GM12878 (cell line): ENCODE measurements at regions not wholly inside any gene's neighbourhood (a gene's known extent, or its start where the extent isn't known, plus 50 kb on each side); places are given as distances from the start of the nearest gene placed in this dataset.

Experiments used
- CBFB ChIP-seq: IDR thresholded peaks from 2 replicates; pipeline ENCODE4 v1.6.1; 2016; ENCODE audit warnings: antibody characterized with exemption, low read depth
- EP300 ChIP-seq, 2 experiments: fragments of 150-350 bp in 1 of 2; IDR thresholded peaks; 2 replicates each; pipeline ENCODE4 v1.6.1; 2011 to 2012; ENCODE audit warnings: low read depth in 2 of 2, low read length in 2 of 2, borderline replicate concordance in 1 of 2, improper control_type of control experiment in 1 of 2, inconsistent platforms in 1 of 2; ENCODE audit not compliant: control insufficient read depth in 1 of 2
- ETV6 ChIP-seq, 2 experiments: fragments of 450-650 bp in 1 of 2; IDR thresholded peaks in 1 of 2; conservative IDR thresholded peaks in 1 of 2; 2 replicates each; pipeline ENCODE4 v1.6.1; 2014; ENCODE audit warnings: antibody characterized with exemption in 1 of 2, borderline replicate concordance in 1 of 2, low read depth in 1 of 2, mild to moderate bottlenecking in 1 of 2, moderate library complexity in 1 of 2
- EZH2 ChIP-seq: IDR thresholded peaks from 2 replicates; pipeline ENCODE4 v1.6.1; 2012; ENCODE audit warnings: low read depth, mild to moderate bottlenecking, control low read depth, inconsistent platforms, low read length, borderline replicate concordance; ENCODE audit not compliant: control insufficient read depth
- IKZF2 ChIP-seq, 2 experiments: fragments of 450-650 bp; IDR thresholded peaks; 2 replicates each; pipeline ENCODE4 v1.6.1; 2017; ENCODE audit warnings: mild to moderate bottlenecking in 2 of 2, moderate library complexity in 2 of 2
- MXI1 ChIP-seq: fragments of 150-350 bp; IDR thresholded peaks from 2 replicates; pipeline ENCODE4 v1.6.1; 2011; ENCODE audit warnings: low read depth, mild to moderate bottlenecking, inconsistent platforms, low read length, improper control_type of control experiment
- NFYB ChIP-seq: IDR thresholded peaks from 2 replicates; pipeline ENCODE4 v1.6.1; 2011; ENCODE audit warnings: low read depth, mild to moderate bottlenecking, low read length, improper control_type of control experiment, moderate library complexity; ENCODE audit not compliant: insufficient read depth
- NR2C2 ChIP-seq: IDR thresholded peaks from 2 replicates; pipeline ENCODE4 v1.6.1; 2011; ENCODE audit warnings: borderline replicate concordance, low read depth; ENCODE audit not compliant: control insufficient read depth, insufficient read length
- PBX3 ChIP-seq: IDR thresholded peaks from 2 replicates; pipeline ENCODE4 v1.6.1; 2011; ENCODE audit warnings: mild to moderate bottlenecking, low read depth, low read length, moderate library complexity; ENCODE audit not compliant: insufficient replicate concordance
- PML ChIP-seq: IDR thresholded peaks from 2 replicates; pipeline ENCODE4 v1.6.1; 2012; ENCODE audit warnings: low read length, inconsistent platforms
- RUNX3 ChIP-seq: IDR thresholded peaks from 2 replicates; pipeline ENCODE4 v1.6.1; 2012; ENCODE audit warnings: low read length, inconsistent platforms
- TCF7 ChIP-seq: IDR thresholded peaks from 2 replicates; pipeline ENCODE4 v1.6.1; 2014; ENCODE audit warnings: antibody characterized with exemption, borderline replicate concordance
- YY1 ChIP-seq: IDR thresholded peaks from 2 replicates; pipeline ENCODE4 v1.6.1; 2011; ENCODE audit warnings: low read depth, mild to moderate bottlenecking, low read length
- ZBED1 ChIP-seq: IDR thresholded peaks from 2 replicates; pipeline ENCODE4 v1.6.1; 2016; ENCODE audit warnings: borderline replicate concordance
- ZNF592 ChIP-seq: fragments of 450-650 bp; IDR thresholded peaks from 2 replicates; pipeline ENCODE4 v1.6.1; 2017; ENCODE audit warnings: mild to moderate bottlenecking, moderate library complexity
- TF ChIP-seq, protein P1 (sequence below): IDR thresholded peaks from 2 replicates; pipeline ENCODE4 v1.6.1; 2012; ENCODE audit warnings: low read depth, low read length, improper control_type of control experiment
- TF ChIP-seq, protein P2 (sequence below): fragments of 450-650 bp; IDR thresholded peaks from 2 replicates; pipeline ENCODE4 v1.6.1; 2018; ENCODE audit warnings: borderline replicate concordance, mild to moderate bottlenecking; ENCODE audit not compliant: partially characterized antibody

DNA sequence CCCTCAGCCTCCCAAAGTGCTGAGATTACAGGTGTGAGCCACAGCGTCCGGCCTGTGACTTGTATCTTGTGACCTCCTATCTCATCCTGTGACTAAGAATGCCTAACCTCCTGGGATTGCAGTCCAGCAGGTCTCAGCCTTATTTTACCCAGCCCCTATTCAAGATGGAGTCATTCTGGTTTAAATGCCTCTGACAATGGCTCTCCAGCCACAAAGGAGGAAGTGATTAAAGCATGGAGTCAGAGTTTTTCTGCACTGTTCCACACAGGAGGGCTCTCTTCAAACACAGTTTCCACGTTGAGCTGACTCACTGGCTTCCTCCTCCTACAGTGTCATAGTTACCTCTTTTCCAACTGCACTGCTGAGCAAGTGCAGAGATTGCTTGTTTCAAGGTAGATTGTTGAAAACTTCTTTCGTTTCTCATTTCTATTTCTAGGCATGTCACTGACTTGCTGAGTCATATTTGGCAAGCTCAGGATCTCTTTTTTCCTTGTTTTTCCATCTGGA lies 383.8 kb downstream of the PCNX1 start (continued):
- TF ChIP-seq PBX3 (no peak), ZNF592 (peak; percentile 93), NR2C2 (no peak), YY1 (peak; percentile 78), PML (no peak), ETV6 (conservative IDR thresholded peaks at IDR 0.05 in 1 of 2, IDR thresholded peaks at IDR 0.05 in 1 of 2; ENCODE audit: borderline replicate concordance in 1 of 2, low read depth in 1 of 2) (peak in 1 of 2 experiments; percentile 78; a peak in 2 of 4 replicates), EZH2 (no peak), MXI1 (no peak), TCF7 (no peak), EP300 (IDR thresholded peaks at IDR 0.05; ENCODE audit: borderline replicate concordance in 1 of 2, control insufficient read depth in 1 of 2, low read depth in 2 of 2, low read length in 2 of 2) (no peak), CBFB (0 out of 2 replicates have a peak, but pooled peaks have one; percentile 39), NFYB (no peak), RUNX3 (peak; percentile 44; the same call in 1 of the 2 replicates), ZBED1 (no peak), IKZF2 (IDR thresholded peaks at IDR 0.05) (peak; percentile 72 to 73; a peak in 3 of 4 replicates)
- TF ChIP-seq, protein P1, sequence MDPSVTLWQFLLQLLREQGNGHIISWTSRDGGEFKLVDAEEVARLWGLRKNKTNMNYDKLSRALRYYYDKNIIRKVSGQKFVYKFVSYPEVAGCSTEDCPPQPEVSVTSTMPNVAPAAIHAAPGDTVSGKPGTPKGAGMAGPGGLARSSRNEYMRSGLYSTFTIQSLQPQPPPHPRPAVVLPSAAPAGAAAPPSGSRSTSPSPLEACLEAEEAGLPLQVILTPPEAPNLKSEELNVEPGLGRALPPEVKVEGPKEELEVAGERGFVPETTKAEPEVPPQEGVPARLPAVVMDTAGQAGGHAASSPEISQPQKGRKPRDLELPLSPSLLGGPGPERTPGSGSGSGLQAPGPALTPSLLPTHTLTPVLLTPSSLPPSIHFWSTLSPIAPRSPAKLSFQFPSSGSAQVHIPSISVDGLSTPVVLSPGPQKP = no peak
- TF ChIP-seq, protein P2, sequence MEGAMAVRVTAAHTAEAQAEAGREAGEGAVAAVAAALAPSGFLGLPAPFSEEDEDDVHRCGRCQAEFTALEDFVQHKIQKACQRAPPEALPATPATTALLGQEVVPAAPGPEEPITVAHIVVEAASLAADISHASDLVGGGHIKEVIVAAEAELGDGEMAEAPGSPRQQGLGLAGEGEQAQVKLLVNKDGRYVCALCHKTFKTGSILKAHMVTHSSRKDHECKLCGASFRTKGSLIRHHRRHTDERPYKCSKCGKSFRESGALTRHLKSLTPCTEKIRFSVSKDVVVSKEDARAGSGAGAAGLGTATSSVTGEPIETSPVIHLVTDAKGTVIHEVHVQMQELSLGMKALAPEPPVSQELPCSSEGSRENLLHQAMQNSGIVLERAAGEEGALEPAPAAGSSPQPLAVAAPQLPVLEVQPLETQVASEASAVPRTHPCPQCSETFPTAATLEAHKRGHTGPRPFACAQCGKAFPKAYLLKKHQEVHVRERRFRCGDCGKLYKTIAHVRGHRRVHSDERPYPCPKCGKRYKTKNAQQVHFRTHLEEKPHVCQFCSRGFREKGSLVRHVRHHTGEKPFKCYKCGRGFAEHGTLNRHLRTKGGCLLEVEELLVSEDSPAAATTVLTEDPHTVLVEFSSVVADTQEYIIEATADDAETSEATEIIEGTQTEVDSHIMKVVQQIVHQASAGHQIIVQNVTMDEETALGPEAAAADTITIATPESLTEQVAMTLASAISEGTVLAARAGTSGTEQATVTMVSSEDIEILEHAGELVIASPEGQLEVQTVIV = no peak
